CD4-positive, alpha-beta memory T cell (primary cell): ENCODE measurements at regions not wholly inside any gene's neighbourhood (a gene's known extent, or its start where the extent isn't known, plus 50 kb on each side); places are given as distances from the start of the nearest gene placed in this dataset.

Source experiments
- CTCF ChIA-PET: fragments of 350-600 bp; sonication (Branson Sonifier 250); formaldehyde crosslinking; loops from one replicate; lab custom pipeline; 2021; ENCODE audit warnings: inconsistent platforms; ENCODE audit not compliant: partially characterized antibody; lab: Charles Lee
- POLR2A ChIA-PET: fragments of 350-600 bp; sonication (Branson Sonifier 250); formaldehyde crosslinking; loops from one replicate; lab custom pipeline; 2021; ENCODE audit not compliant: partially characterized antibody; lab: Charles Lee
- DNase-seq, 5 donors: peaks; one replicate each; pipeline versions ENCODE4 v3.0.0 to v3.0.0-alpha.2; 2020 to 2022; ENCODE audit warnings: mixed read lengths in 1 of 5
- H3K27ac ChIP-seq: one replicate; pipeline ENCODE4 v1.7.0; 2013; ENCODE audit warnings: low read depth, low read length
- H3K27me3 ChIP-seq: 2 replicates; pipeline ENCODE4 v1.7.0; 2013; ENCODE audit warnings: mild to moderate bottlenecking, low read length, moderate library complexity; ENCODE audit not compliant: insufficient read depth
- H3K36me3 ChIP-seq: 2 replicates; pipeline ENCODE4 v1.7.0; 2013; ENCODE audit warnings: mild to moderate bottlenecking, low read length, moderate library complexity; ENCODE audit not compliant: insufficient read depth
- H3K4me1 ChIP-seq: 2 replicates; pipeline ENCODE4 v1.7.0; 2013; ENCODE audit warnings: mild to moderate bottlenecking, low read length, moderate library complexity; ENCODE audit not compliant: insufficient read depth
- H3K4me3 ChIP-seq, 2 donors: one replicate each; pipeline ENCODE4 v1.7.0; 2013; ENCODE audit warnings: low read length in 2 of 2, mild to moderate bottlenecking in 1 of 2
- H3K9me3 ChIP-seq, 2 donors: one replicate each; pipeline ENCODE4 v1.7.0; 2013; ENCODE audit warnings: low read length in 2 of 2, control low read depth in 1 of 2; ENCODE audit not compliant: control insufficient read depth in 1 of 2
- H3K27ac Mint-ChIP-seq, 7 donors: one replicate each; pipeline ENCODE4 v1.8.0; 2020 to 2021; ENCODE audit warnings: mixed read lengths in 7 of 7, mild to moderate bottlenecking in 6 of 7, inconsistent platforms in 3 of 7, moderate library complexity in 3 of 7
- H3K27me3 Mint-ChIP-seq, 2 donors: one replicate each; pipeline ENCODE4 v1.8.0; 2020 to 2021; ENCODE audit warnings: mixed read lengths in 2 of 2
- H3K36me3 Mint-ChIP-seq, 2 donors: one replicate each; pipeline ENCODE4 v1.8.0; 2020 to 2021; ENCODE audit warnings: mixed read lengths in 2 of 2, inconsistent platforms in 1 of 2, mild to moderate bottlenecking in 1 of 2
- H3K4me1 Mint-ChIP-seq, 4 donors: one replicate each; pipeline ENCODE4 v1.8.0; 2020 to 2021; ENCODE audit warnings: mixed read lengths in 4 of 4, mild to moderate bottlenecking in 1 of 4
- H3K4me3 Mint-ChIP-seq, 8 donors: one replicate each; pipeline ENCODE4 v1.8.0; 2020 to 2021; ENCODE audit warnings: mixed read lengths in 8 of 8, mild to moderate bottlenecking in 7 of 8, moderate library complexity in 6 of 8, inconsistent platforms in 3 of 8
- H3K9me3 Mint-ChIP-seq, 8 donors: one replicate each; pipeline ENCODE4 v1.8.0; 2020 to 2021; ENCODE audit warnings: mixed read lengths in 8 of 8, mild to moderate bottlenecking in 5 of 8, inconsistent platforms in 3 of 8, moderate library complexity in 1 of 8
- intact Hi-C: fragments of 100-400 bp; cut with micrococcal nuclease; formaldehyde crosslinking; loops from one replicate; pipeline ENCODE4 v1.15.1; 2023

DNA sequence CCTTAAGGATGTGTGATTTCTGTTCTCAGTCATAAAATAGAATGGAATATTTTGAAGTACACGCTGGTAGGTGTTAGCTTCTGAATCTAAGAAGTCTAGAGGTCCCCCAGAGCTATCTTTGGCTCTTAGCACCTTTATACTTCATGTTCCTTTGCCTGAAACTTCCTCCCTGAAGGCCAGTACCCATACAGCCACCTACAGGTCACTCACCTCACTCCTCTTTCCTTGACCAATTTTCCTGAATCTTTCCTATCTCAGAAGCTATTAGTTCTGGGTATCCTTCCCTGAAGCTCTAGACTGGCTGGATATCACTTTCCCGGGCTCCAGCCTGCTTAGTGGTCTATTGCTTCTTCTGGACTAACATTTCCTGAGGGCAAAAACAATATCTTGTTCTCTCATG lies 93.4 kb upstream of the EDNRB start:
- POLR2A ChIA-PET, result no interaction called here
- Histone ChIP-seq H3K4me3 (no peak overlapping the region), H3K27me3 (no peaks in the 10 kb centered on the region), H3K4me1 (no peaks in the 10 kb centered on the region), H3K9me3 (no peaks in the 10 kb centered on the region), H3K27ac (no peak overlapping the region), H3K36me3 (no peaks in the 10 kb centered on the region)
- no peak overlapping the region for H3K4me3 Mint-ChIP-seq
- H3K4me1 Mint-ChIP-seq, result no peaks in the 10 kb centered on the region
- DNase-seq, result no peak
- CTCF ChIA-PET, result no interaction called here
- no peaks in the 10 kb centered on the region for H3K36me3 Mint-ChIP-seq
- intact Hi-C loops, result no loop called here
- peaks cover 0 to 4% (median 0%) of the 10 kb centered on the region in 8 donors for H3K9me3 Mint-ChIP-seq
- peaks cover 3 to 5% of the 10 kb centered on the region in 2 donors for H3K27me3 Mint-ChIP-seq
- no peak overlapping the region for H3K27ac Mint-ChIP-seq

DNA sequence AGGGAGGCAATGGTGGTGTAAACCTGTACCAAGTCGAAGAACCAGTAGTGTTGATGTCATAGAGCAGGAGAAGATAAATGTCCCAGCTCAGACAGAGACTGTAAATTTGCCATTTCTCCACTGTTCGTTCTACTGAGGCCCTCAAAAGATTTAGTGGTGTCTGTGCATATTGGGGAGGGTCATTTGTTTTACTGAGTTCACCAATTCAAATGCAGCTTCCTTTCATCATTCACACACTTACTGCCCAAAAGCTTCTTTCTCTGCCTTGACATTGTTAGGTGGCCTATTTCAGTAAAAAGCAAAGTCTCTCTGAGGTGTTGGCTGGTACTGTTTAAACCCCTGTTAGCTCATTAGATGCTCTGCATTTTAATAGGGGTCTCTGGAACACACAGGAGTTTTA lies 86.2 kb upstream of the EDNRB start:
- Mint-ChIP-seq H3K4me1 (no peaks in the 10 kb centered on the region), H3K9me3 (peaks cover 0 to 15% (median 3%) of the 10 kb centered on the region in 8 donors), H3K27ac (no peak overlapping the region), H3K4me3 (no peak overlapping the region), H3K27me3 (peaks cover 0 to 5% of the 10 kb centered on the region in 2 donors), H3K36me3 (no peaks in the 10 kb centered on the region)
- H3K4me1 ChIP-seq, result no peaks in the 10 kb centered on the region
- H3K9me3 ChIP-seq, result no peaks in the 10 kb centered on the region
- CTCF ChIA-PET, result no interaction called here
- intact Hi-C loops, result no loop called here
- no peaks in the 10 kb centered on the region for H3K27me3 ChIP-seq
- H3K4me3 ChIP-seq, result no peak overlapping the region
- DNase-seq, result no peak
- H3K36me3 ChIP-seq, result no peaks in the 10 kb centered on the region
- POLR2A ChIA-PET, result no interaction called here
- H3K27ac ChIP-seq, result no peak overlapping the region

DNA sequence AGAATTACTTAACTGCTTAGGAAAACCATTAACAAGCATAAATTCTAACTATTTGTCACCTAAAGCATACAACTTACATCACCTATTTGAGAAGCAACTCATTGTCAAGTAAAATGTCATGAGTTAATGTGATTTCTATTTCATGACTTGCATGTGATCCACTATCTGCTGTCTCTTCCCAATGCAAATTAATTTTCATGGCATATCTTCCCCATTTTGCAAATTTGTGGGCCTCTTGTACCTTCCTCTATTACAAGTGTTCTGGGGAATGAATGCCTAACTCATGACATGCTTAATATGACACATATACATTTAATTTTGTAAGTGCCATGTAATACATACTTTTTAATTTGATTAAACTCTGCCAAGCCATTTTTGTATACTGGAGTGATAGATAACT lies 81.1 kb upstream of the EDNRB start:
- H3K27ac ChIP-seq, result no peak overlapping the region
- Mint-ChIP-seq H3K27ac (no peak overlapping the region), H3K4me1 (no peaks in the 10 kb centered on the region), H3K9me3 (peaks cover 0 to 15% (median 5%) of the 10 kb centered on the region in 8 donors), H3K4me3 (no peak overlapping the region), H3K27me3 (peaks cover 2 to 7% of the 10 kb centered on the region in 2 donors), H3K36me3 (no peaks in the 10 kb centered on the region)
- H3K36me3 ChIP-seq, result no peaks in the 10 kb centered on the region
- intact Hi-C loops, result no loop called here
- ChIA-PET POLR2A (no interaction called here), CTCF (no interaction called here)
- H3K4me3 ChIP-seq, result no peak overlapping the region
- no peaks in the 10 kb centered on the region for H3K9me3 ChIP-seq
- no peak for DNase-seq
- H3K4me1 ChIP-seq, result no peaks in the 10 kb centered on the region
- no peaks in the 10 kb centered on the region for H3K27me3 ChIP-seq

DNA sequence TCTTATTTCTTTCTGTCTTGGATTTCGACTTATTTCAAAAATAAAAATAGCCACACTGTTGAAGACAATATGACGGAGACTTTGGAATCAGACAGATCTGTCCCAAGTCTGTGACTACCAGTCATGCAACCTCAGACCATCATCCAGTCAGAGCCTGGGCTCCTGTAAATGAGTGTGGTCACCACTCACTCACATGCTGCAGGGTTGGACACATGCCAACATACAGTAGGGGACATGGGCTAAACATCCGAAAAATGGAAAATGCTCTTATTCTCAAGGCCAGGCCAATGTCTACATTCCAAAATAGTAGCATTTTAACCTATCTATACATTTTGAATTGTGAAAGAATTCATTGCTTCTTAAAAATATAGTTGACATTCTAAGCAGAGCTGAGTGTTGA lies 75.5 kb upstream of the EDNRB start:
- DNase-seq, result no peak
- no peaks in the 10 kb centered on the region for H3K36me3 Mint-ChIP-seq
- peaks cover 0 to 5% (median 0%) of the 10 kb centered on the region in 8 donors for H3K9me3 Mint-ChIP-seq
- POLR2A ChIA-PET, result no interaction called here
- CTCF ChIA-PET, result no interaction called here
- intact Hi-C loops, result no loop called here
- no peak overlapping the region for H3K27ac ChIP-seq
- no peaks in the 10 kb centered on the region for H3K9me3 ChIP-seq
- H3K4me3 Mint-ChIP-seq, result no peak overlapping the region
- no peaks in the 10 kb centered on the region for H3K4me1 Mint-ChIP-seq
- no peaks in the 10 kb centered on the region for H3K27me3 ChIP-seq
- peak overlapping the region in 1 of 7 donors; percentile 22 for H3K27ac Mint-ChIP-seq
- H3K36me3 ChIP-seq, result no peaks in the 10 kb centered on the region
- no peaks in the 10 kb centered on the region for H3K4me1 ChIP-seq
- no peak overlapping the region for H3K4me3 ChIP-seq
- H3K27me3 Mint-ChIP-seq, result peaks cover 2 to 7% of the 10 kb centered on the region in 2 donors

DNA sequence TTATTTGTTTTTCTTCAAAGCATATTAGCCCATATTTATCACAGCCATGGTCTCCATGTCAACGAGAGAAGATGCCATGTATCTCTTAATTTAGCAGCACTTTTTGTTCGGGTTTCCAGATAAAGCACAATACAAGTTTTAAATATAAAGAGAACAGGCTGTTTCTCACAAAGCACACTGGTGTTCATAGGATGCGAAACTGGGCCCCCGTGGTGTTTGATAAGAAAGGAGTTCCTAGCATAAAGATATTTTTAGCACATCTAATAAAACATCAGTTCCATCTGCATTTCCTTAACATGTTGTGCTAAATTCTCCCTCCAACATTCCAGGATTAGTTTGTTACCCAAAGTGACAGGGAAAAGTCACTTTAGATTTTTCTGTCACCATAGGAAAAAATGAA lies 72.4 kb upstream of the EDNRB start:
- Mint-ChIP-seq H3K27me3 (peaks cover 0 to 11% of the 10 kb centered on the region in 2 donors), H3K4me1 (no peaks in the 10 kb centered on the region), H3K4me3 (no peak overlapping the region), H3K9me3 (peaks cover 0 to 4% (median 0%) of the 10 kb centered on the region in 8 donors), H3K36me3 (no peaks in the 10 kb centered on the region), H3K27ac (no peak overlapping the region)
- no peaks in the 10 kb centered on the region for H3K9me3 ChIP-seq
- H3K36me3 ChIP-seq, result no peaks in the 10 kb centered on the region
- H3K27ac ChIP-seq, result no peak overlapping the region
- intact Hi-C loops, result no loop called here
- no peaks in the 10 kb centered on the region for H3K4me1 ChIP-seq
- CTCF ChIA-PET, result no interaction called here
- DNase-seq, result no peak
- no peaks in the 10 kb centered on the region for H3K27me3 ChIP-seq
- H3K4me3 ChIP-seq, result no peak overlapping the region
- POLR2A ChIA-PET, result no interaction called here

DNA sequence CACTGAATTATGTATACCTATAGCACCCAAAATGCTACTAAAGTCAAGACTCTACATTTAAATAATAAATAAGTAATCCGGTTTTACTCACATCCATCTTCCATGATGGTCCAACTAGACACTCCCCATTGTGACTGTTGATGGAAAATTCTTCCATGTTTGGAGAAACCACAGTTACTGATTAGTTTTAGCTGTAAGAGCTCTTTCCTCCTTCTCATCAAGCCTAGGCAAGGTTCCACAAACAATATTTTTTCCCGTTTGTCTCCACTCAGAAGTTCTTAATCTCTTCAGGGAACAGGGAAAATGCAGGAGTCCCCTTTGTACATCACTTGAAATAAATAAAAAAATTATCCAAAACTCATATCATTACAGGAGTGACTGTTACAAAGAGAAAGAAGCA lies 70.7 kb upstream of the EDNRB start:
- Mint-ChIP-seq H3K4me1 (no peaks in the 10 kb centered on the region), H3K4me3 (no peak overlapping the region), H3K27ac (no peak overlapping the region), H3K9me3 (no peaks in the 10 kb centered on the region), H3K36me3 (no peaks in the 10 kb centered on the region), H3K27me3 (peaks cover 0 to 6% of the 10 kb centered on the region in 2 donors)
- H3K4me1 ChIP-seq, result no peaks in the 10 kb centered on the region
- ChIA-PET POLR2A (no interaction called here), CTCF (no interaction called here)
- H3K9me3 ChIP-seq, result no peaks in the 10 kb centered on the region
- H3K36me3 ChIP-seq, result no peaks in the 10 kb centered on the region
- no peak for DNase-seq
- intact Hi-C loops, result no loop called here
- no peaks in the 10 kb centered on the region for H3K27me3 ChIP-seq
- no peak overlapping the region for H3K4me3 ChIP-seq
- no peak overlapping the region for H3K27ac ChIP-seq

DNA sequence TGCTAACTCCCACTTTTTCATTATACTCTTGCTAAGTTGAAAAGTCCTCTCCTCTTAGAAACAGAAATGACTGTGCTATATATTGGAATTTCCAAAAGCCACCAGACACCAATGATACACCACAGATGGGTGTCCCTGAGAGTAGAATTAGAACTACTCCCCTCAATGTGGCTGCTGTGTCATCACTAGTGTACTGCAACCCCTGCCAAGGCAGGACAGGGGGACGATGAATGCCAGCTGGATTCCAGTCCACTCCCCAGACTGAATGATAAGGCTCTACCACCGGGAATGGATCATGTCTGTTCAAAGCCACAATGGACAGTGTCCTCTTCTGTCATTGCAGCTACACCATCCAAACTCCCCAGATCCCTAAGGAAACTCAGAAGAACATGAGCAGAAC lies 69.7 kb upstream of the EDNRB start:
- DNase-seq, result no peak
- H3K27ac Mint-ChIP-seq, result no peak overlapping the region
- H3K36me3 Mint-ChIP-seq, result no peaks in the 10 kb centered on the region
- H3K4me3 ChIP-seq, result no peak overlapping the region
- no peaks in the 10 kb centered on the region for H3K36me3 ChIP-seq
- H3K27me3 ChIP-seq, result no peaks in the 10 kb centered on the region
- H3K9me3 ChIP-seq, result no peaks in the 10 kb centered on the region
- no peaks in the 10 kb centered on the region for H3K9me3 Mint-ChIP-seq
- intact Hi-C loops, result no loop called here
- peaks cover 0 to 6% of the 10 kb centered on the region in 2 donors for H3K27me3 Mint-ChIP-seq
- no peaks in the 10 kb centered on the region for H3K4me1 Mint-ChIP-seq
- ChIA-PET CTCF (no interaction called here), POLR2A (no interaction called here)
- no peak overlapping the region for H3K27ac ChIP-seq
- no peaks in the 10 kb centered on the region for H3K4me1 ChIP-seq
- H3K4me3 Mint-ChIP-seq, result no peak overlapping the region

DNA sequence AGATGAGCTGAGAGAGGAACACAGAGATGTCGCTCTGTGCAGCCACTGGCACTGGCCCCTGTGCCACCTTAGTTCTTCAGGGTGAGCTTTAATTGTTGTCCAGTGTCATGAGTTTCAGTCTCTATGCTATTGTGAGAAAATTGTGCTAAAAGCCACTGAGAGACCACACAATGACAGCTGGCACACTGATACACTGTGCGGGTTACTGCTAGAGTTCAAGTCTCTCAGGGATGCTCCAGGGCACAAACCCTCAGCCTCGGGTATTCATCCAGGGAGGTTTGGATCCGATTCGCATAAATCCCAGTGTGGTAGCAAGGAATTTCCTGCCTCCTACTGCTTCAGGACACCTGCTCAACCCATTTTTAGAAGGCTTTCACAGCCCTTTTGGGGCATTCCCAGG lies 68.1 kb upstream of the EDNRB start:
- intact Hi-C loops, result no loop called here
- H3K27ac ChIP-seq, result no peak overlapping the region
- ChIA-PET CTCF (no interaction called here), POLR2A (interaction anchor here (0.6 kb wide), 1 partner anchor 1657 kb away, joined by 3 read pairs; no protein-coding TSS in a partner anchor)
- no peak overlapping the region for H3K4me3 ChIP-seq
- H3K4me1 ChIP-seq, result no peaks in the 10 kb centered on the region
- H3K9me3 ChIP-seq, result no peaks in the 10 kb centered on the region
- H3K9me3 Mint-ChIP-seq, result no peaks in the 10 kb centered on the region
- H3K27ac Mint-ChIP-seq, result no peak overlapping the region
- H3K4me3 Mint-ChIP-seq, result no peak overlapping the region
- no peaks in the 10 kb centered on the region for H3K4me1 Mint-ChIP-seq
- no peak for DNase-seq
- H3K36me3 ChIP-seq, result no peaks in the 10 kb centered on the region
- peaks cover 0 to 6% of the 10 kb centered on the region in 2 donors for H3K27me3 Mint-ChIP-seq
- no peaks in the 10 kb centered on the region for H3K27me3 ChIP-seq
- H3K36me3 Mint-ChIP-seq, result no peaks in the 10 kb centered on the region
